GM21526 (cell line): ENCODE measurements at regions not wholly inside any gene's neighbourhood (a gene's known extent, or its start where the extent isn't known, plus 50 kb on each side); places are given as distances from the start of the nearest gene placed in this dataset.

Experiments used
- ATAC-seq: cut with Tn5 transposase; IDR thresholded peaks from one replicate; pipeline ENCODE4 v1.9.1; 2021; ENCODE audit warnings: moderate library complexity; ENCODE audit not compliant: unreplicated experiment, low FRiP score

- no peak for ATAC-seq
Observed at GRCh38 chr18:2420367-2420766, 150.9 kb downstream of the METTL4 start.

DNA sequence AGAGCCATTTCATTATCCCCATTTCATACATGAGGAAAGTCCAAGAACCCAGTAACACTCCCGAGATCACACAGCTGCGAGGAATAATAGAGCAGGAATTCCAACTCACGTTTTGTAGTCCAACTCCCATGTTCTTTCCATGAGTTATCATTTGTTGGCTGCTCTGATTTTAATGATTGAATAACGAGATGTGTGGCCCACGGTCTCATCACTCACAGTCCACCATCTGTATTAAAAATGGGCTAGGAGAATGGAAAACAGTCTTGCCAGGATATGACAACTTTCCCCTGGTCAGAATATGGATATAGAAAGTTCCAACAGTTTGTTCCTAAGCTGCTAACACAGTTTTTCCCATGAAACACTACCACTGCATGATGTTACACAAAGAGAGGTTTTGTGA is 147.5 kb downstream of the METTL4 start:
- no peak for ATAC-seq

GRCh38 chr18:2424420-2424819 is 146.9 kb downstream of the METTL4 start:
- ATAC-seq = no peak

GRCh38 chr18:2425426-2426317 is 145.6 kb downstream of the METTL4 start:
- ATAC-seq = no peak

GRCh38 chr18:2430191-2430590 is 141.1 kb downstream of the METTL4 start:
- ATAC-seq = no peak

DNA sequence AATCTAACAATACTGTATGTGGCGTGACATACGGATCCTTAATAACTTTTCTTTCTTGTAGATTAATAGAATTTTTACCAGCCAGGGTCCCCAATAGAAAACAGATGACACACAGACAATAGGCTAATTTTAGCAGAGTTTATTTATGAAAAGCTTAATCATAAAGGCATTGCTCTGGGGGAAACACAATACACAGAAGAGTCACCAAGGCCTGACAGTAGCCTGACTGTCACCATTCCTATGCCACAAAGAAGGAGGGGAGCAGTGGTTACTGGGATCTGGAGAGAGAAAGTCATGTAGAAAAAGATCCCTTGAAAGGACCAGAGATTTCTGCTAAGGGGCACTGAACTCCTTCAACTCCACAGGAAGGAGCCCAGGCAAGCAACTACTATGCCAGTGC is 139.5 kb downstream of the METTL4 start:
- ATAC-seq = no peak

DNA sequence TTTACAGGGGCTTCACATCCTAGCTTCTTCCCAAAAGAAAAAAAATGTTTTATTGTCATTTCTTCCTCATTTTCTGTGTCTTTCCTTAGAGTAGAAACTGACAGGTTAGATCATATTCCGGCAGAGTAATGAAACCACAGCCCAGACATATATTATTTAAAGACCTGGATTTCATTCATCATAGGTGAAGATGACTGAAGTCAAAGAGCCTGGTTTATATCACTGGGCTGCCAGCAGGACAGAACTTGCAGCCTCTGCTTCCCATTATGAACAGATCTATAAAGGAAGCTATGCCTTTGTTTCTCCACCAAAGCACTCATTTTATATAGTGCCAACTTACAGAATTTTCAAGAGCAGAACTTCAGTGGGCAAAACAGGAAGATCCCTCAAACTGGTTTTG is 137.9 kb downstream of the METTL4 start:
- no peak for ATAC-seq

- no peak for ATAC-seq
Observed at GRCh38 chr18:2441544-2441943, 129.8 kb downstream of the METTL4 start.

DNA sequence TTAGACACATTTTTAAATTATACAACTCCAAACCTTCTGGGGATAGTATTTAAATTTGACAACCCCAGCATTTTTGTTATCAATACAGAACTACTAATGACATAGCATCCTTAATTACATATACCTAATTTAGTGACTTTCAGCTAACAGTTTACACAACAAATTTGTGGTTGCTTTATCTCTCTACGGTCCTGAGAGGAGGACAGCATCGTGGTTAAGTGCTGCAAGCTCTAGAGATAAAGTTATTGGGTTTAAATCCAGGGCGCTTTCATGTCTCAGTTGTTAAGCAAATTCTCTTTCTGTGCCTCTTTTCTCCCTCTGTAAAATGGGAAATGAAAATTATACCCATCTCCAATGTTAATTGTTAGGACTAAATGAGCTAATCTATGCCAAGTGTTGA is 129.3 kb downstream of the METTL4 start:
- no peak for ATAC-seq

DNA sequence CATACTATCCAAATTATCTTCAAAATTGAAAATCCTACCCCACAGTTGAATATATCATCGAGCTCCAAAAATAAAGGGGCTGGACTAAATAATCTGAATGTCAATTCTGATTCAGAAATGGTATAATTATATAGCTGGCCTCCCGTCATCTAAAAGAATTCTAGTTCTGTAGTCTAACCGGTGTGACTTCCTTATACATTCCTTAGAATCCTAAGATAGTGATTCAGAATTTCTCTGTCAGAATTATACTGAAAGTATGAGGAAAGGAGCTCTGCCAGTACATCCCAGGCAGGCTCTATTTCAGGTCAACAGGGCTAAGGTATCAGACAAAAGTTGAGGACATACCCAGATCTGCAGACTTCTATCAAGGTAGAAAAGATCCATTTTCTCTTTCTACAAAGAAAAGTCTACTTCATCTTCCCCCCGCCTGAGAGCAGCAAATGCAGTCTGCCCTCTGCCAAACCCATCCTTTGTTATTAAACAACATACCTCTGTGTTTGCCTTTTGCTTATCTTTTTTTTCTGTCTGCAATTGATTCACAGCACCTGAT is 128.5 kb downstream of the METTL4 start:
- no peak for ATAC-seq

DNA sequence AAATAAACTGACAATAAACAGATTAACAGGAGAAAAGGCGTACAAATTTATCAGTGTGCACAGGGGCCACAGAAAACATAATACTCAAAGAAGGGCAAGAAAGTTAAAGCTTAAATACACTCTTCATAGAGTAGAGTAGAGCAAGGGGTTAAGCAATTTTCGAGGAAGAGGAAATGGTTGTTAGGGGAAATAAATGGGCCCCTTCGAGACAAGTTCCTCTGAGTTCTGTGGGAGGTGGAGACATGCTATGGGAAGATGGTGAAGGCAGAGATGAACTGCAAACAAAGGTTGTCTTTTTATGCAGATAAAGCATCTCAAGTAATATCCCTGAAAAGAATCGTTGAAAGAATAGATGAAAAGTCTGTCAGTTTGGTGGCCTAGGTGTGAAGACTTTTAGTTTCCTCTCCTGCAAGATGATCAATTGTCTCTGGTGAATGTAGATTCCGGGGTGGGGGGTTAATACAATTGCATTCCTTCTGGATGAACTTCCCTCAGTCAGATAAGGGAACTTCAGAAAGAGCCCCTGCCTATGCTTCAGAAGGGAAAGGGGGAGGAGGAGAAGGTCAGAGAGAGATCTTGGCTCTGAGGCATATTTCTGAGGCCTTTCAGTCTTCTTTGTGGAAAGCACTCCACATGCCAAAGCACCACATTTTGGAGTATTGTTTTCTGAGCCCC is 127.0 kb downstream of the METTL4 start:
- ATAC-seq = no peak

- no peak for ATAC-seq
Observed at GRCh38 chr18:2448565-2449151, 122.6 kb downstream of the METTL4 start.

GRCh38 chr18:2451556-2451955 is 119.7 kb downstream of the METTL4 start:
- no peak for ATAC-seq

DNA sequence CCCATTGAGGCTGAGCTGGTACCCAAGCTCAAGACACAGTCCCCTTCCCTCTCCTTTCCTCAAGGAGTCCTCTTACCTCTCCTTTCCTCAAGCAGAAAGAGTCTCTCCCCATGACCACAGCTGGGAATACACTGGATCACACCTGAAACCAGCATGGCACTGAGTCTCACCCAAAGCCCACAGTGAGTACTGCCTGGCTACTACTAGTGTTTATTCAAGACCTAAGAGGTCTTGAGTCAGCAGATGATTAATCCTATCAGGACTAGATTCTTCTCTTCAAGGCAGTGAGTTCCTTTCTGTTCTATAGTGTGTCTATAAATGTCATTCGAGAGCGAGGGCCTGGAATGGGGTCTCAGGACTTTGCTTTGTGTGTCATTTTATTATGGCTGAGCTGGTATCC is 111.4 kb downstream of the METTL4 start:
- no peak for ATAC-seq

GRCh38 chr18:2466978-2467377 is 104.3 kb downstream of the METTL4 start:
- no peak for ATAC-seq

DNA sequence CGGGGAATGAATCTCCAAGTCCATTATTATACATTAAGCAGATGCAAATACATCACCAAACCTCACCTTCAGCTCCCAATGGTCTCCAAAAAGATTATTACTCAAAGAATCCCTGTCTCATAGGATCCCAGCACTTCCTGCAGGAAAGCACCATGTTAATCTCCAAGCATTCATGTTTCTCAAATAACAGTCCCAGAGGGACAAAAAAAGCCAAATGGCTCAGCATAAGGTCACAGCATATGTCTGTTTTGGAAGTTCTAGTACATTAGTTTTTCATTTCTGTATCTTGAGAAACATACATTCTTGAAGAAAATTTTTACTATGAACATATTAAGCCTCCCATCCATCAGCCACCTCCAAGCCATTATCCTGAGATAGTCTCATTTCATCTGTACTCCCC is 103.3 kb downstream of the METTL4 start:
- no peak for ATAC-seq

DNA sequence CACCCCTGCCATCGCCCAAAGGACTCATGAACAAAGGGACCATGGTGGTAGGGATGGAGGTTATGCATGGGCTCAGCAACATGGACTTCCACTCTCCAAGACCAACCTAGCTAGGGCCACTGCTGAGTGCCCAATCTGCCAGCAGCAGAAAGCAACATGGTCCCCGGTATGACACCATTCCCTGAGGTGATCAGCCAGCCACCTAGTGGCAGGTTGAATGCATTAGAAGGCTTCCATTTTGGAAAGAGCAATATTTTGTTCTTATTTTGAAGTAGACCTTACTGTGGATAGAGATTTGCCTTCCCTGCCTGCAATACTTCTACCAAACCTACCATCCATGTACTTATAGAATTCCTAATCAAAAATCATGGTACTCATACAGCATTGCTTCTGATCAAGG is 99.8 kb downstream of the METTL4 start:
- peak; percentile 55 for ATAC-seq

- ATAC-seq = no peak
Observed at GRCh38 chr18:2478662-2479061, 92.6 kb downstream of the METTL4 start.

DNA sequence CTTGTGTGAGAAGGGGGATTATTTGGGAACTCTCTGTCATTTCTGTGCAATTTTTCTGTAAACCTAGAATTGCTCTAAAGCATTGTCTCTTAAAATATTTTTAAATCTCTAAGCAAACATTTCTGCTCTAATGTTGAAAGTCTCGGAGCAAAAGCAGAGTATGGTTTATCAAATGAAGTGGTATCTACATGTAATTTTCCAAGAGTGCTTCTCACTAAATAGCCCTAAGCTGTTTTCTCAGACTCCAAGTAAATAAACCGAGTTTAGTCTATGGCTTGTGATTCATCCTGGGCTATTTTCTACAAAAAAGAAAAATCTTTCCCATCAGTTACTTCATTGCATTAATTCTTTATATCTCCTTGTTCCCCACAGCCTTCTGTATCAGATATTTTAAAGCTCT is 90.8 kb downstream of the METTL4 start:
- ATAC-seq = no peak

GRCh38 chr18:2482706-2483475 is 88.4 kb downstream of the METTL4 start:
- ATAC-seq = no peak

- ATAC-seq = no peak
Observed at GRCh38 chr18:2485983-2486382, 85.3 kb downstream of the METTL4 start.
